GM18870 (cell line): ENCODE measurements at regions not wholly inside any gene's neighbourhood (a gene's known extent, or its start where the extent isn't known, plus 50 kb on each side); places are given as distances from the start of the nearest gene placed in this dataset.

Source experiments
- ATAC-seq: cut with Tn5 transposase; IDR thresholded peaks from one replicate; pipeline ENCODE4 v1.9.1; 2021; ENCODE audit warnings: moderate library complexity; ENCODE audit not compliant: unreplicated experiment

DNA sequence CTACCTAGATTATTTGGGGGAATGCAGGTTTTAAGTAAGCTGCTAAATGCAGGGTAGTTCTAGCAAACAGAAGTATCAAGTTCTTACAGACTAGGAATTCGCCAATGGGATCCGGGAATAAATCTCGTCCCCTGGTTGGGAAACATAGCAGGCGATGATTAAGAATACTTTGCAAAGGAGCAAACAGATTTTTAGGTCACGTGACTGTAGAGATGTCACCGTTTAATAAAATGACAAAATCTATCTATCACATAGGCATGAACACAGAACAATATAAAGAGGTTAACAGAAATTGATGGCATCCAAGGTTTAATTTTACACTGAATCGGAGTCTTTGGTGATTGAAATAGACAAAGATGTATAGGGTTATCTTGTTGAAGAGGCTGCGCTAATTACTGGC, 664.1 kb downstream of the BCL11A start:
- ATAC-seq: no peak

DNA sequence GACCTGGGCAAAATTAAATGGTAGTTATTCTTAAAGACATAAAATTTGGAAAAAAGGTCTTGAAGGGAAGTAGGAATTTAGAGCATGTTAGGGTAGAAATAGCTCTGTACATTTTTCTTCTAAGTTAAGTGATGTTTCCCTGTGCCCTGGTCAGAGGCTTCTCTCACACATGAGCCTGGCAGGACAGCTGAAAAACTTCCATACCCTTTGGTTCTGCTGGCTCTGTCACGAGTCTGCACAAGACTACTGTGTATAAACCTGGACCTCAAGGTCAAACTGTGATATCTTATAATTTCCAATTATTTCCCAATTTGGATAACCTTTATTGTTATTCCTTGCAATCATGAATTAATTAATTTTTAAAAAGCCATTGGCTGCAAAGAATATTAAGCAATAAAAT, 664.7 kb downstream of the BCL11A start:
- no peak for ATAC-seq

- peak; percentile 96 for ATAC-seq
Measured at GRCh38 chr2:59888015-59888414, 665.4 kb downstream of the BCL11A start.

DNA sequence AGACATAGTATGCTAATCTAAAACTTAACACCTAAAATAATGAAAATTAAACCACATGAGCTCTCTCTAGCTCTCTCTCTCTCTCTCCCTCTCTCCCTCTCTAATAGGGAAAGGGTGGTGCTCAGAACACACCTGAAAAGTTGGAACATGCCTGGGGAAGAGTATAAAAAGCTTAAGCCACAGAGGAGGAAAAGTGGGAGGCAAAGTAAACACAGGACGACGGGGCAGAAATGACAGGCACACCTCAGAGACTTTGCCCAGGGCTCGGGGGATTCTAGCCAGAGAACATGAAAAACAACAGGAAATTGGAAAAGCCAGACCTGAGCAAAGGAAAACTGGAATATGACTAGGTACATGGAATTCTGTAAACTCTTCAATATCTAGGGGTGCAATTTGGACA, 666.1 kb downstream of the BCL11A start:
- ATAC-seq: no peak

- ATAC-seq: no peak
Measured at GRCh38 chr2:59886759-59887158, 666.7 kb downstream of the BCL11A start.

- ATAC-seq: no peak
Measured at GRCh38 chr2:59885541-59885940, 667.9 kb downstream of the BCL11A start.

GRCh38 chr2:59884166-59884565, 669.3 kb downstream of the BCL11A start:
- no peak for ATAC-seq

DNA sequence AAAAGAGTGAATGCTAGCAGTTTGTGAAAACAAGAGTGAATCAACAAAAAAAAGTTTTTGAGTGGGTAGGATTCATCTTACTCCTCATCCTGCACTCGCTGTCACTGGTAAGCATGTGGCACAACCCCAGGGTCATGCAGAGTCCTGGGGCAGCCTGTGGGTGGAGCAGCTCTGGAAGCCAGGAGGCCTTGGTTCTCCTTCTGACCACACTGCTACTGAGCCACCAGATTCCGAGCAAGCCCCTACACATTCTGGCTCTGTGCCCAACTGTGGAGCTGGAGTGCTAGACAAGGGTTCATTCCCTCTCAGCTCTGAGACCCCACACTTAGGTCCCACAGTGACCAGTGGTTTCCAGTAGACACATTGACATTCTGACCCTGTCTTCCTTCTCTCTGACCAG, 670.6 kb downstream of the BCL11A start:
- no peak for ATAC-seq

DNA sequence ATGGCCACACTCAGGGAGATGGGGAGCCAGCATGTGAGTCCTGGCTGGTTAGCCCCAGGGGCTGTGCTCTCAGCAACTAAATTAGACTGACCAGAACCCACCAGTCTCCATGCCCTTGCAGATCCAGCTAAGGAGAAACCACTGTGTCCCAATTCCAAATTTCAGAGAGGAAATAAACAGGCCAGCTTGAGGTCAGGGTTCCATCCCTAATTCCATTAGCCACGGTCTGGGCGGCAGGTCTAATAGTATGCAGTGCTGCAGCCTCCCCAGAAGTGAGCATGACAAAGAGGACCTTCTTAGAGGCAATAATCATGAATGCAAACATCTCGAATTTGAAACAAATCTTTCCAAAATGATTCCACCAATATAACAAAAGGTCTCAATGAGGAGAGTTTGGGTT, 671.2 kb downstream of the BCL11A start:
- no peak for ATAC-seq

- no peak for ATAC-seq
Measured at GRCh38 chr2:59881218-59881617, 672.2 kb downstream of the BCL11A start.

GRCh38 chr2:59879700-59880131, 673.7 kb downstream of the BCL11A start:
- ATAC-seq: no peak

DNA sequence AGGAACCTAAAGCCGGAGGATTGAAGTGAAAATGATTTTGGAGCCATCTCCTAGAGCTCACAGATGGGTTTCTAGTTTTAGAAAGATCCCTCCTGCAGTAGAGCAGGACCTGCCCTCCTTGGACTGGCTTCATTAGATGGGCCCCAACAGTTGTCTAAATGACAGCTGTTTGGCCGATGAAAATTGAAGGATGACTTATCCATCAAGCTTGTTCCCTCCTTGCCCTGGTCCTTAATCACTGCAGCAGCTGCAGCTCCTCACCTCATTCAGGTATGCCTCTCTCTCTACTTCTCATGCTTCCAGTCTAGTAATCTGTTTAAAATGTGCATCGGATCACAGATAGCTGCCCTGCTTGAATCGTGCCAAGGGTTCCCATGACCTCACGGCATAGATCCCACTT, 677.6 kb downstream of the BCL11A start:
- ATAC-seq: no peak

- ATAC-seq: no peak
Measured at GRCh38 chr2:59874971-59875755, 678.3 kb downstream of the BCL11A start.

GRCh38 chr2:59874361-59874760, 679.1 kb downstream of the BCL11A start:
- no peak for ATAC-seq

GRCh38 chr2:59871830-59872229, 681.6 kb downstream of the BCL11A start:
- no peak for ATAC-seq

GRCh38 chr2:59868981-59869380, 684.5 kb downstream of the BCL11A start:
- no peak for ATAC-seq

DNA sequence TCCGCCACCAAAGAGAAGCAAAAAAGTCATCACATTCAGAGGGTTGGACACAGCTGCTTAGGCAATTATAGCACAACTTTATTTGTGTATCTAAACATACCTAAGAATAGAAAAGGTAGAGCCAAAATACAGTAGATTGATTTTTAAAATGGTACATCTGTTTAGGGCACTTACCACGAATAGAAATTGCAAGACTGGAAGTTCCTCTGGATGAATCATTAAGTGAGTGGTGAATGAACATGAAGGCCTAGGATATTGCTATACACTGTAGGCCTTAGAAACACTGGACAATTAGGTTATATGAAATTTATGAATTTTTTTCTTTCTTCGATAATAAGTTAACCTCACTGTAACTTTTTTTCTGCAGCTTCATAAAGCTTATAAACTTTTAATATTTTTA, 687.0 kb downstream of the BCL11A start:
- no peak for ATAC-seq

- no peak for ATAC-seq
Measured at GRCh38 chr2:59858540-59858939, 694.9 kb downstream of the BCL11A start.

GRCh38 chr2:59857109-59857508, 696.3 kb downstream of the BCL11A start:
- no peak for ATAC-seq

GRCh38 chr2:59856391-59856790, 697.1 kb downstream of the BCL11A start:
- ATAC-seq: no peak

GRCh38 chr2:59853032-59853431, 700.4 kb downstream of the BCL11A start:
- ATAC-seq: no peak

DNA sequence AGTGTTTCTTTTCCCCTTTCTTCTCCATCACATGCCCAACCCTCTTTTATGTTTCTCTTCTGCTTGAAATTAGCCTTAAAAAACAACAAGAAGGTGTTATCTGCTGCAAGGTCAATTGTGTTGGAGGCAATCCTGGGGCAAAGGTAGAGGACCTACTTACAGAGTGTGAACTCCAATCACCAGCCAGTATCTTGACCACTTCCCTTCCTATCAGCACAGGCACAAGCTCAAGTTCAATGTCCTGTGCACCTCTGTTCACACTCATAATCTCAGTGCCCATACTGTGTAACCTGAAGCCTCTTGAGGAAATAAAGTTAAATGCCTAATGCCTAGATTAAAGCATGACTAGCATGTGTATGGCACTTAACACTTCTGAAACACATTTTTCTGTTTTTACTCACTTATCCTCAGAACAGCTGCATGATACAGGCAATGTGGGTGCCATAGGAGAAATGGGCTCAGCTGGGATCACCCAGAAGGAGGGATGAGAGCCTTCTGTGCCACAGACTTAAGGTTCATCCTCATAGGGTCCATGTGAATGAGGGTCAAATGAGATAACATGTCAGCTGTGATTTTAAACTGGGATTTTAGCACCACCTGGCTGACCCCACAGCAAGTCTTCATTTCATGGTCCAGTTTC, 701.5 kb downstream of the BCL11A start:
- no peak for ATAC-seq

- ATAC-seq: no peak
Measured at GRCh38 chr2:59850554-59850953, 702.9 kb downstream of the BCL11A start.
